ENCODE measurements at regions not wholly inside any gene's neighbourhood (a gene's known extent, or its start where the extent isn't known, plus 50 kb on each side); places are given as distances from the start of the nearest gene placed in this dataset.

- Mint-ChIP-seq H3K9me3 (ENCODE audit: unreplicated experiment) (peaks cover 2% of the 10 kb centered on the region), H3K27me3 (ENCODE audit: unreplicated experiment) (no peaks in the 10 kb centered on the region), H3K4me1 (ENCODE audit: low read depth, unreplicated experiment) (peaks cover 5% of the 10 kb centered on the region), H3K36me3 (ENCODE audit: unreplicated experiment) (no peaks in the 10 kb centered on the region), H3K4me3 (ENCODE audit: unreplicated experiment) (no peak overlapping the region), H3K27ac (ENCODE audit: unreplicated experiment) (no peak overlapping the region)
- TF ChIP-seq CTCF (IDR thresholded peaks at IDR 0.05; ENCODE audit: partially characterized antibody, unreplicated experiment) = no peak
- no peak for DNase-seq
Observed at GRCh38 chr12:41719214-41719613, 425.5 kb downstream of the GXYLT1 start.

GRCh38 chr12:41715256-41715655 is 429.4 kb downstream of the GXYLT1 start:
- Mint-ChIP-seq H3K27me3 (ENCODE audit: unreplicated experiment) (no peaks in the 10 kb centered on the region), H3K36me3 (ENCODE audit: unreplicated experiment) (no peaks in the 10 kb centered on the region), H3K4me3 (ENCODE audit: unreplicated experiment) (no peak overlapping the region), H3K4me1 (ENCODE audit: low read depth, unreplicated experiment) (peaks cover 5% of the 10 kb centered on the region), H3K9me3 (ENCODE audit: unreplicated experiment) (peaks cover 2% of the 10 kb centered on the region), H3K27ac (ENCODE audit: unreplicated experiment) (no peak overlapping the region)
- TF ChIP-seq CTCF (IDR thresholded peaks at IDR 0.05; ENCODE audit: partially characterized antibody, unreplicated experiment) = no peak
- DNase-seq = no peak

GRCh38 chr12:41709463-41710285 is 435.0 kb downstream of the GXYLT1 start:
- no peak overlapping the region for H3K27ac Mint-ChIP-seq (ENCODE audit: unreplicated experiment)
- no peaks in the 10 kb centered on the region for H3K27me3 Mint-ChIP-seq (ENCODE audit: unreplicated experiment)
- H3K4me1 Mint-ChIP-seq (ENCODE audit: low read depth, unreplicated experiment) = peaks cover 1% of the 10 kb centered on the region
- no peak for TF ChIP-seq CTCF (IDR thresholded peaks at IDR 0.05; ENCODE audit: partially characterized antibody, unreplicated experiment)
- DNase-seq = no peak
- H3K36me3 Mint-ChIP-seq (ENCODE audit: unreplicated experiment) = no peaks in the 10 kb centered on the region
- no peak overlapping the region for H3K4me3 Mint-ChIP-seq (ENCODE audit: unreplicated experiment)
- no peaks in the 10 kb centered on the region for H3K9me3 Mint-ChIP-seq (ENCODE audit: unreplicated experiment)

GRCh38 chr12:41709012-41709411 is 435.7 kb downstream of the GXYLT1 start:
- Mint-ChIP-seq H3K27ac (ENCODE audit: unreplicated experiment) (no peak overlapping the region), H3K4me1 (ENCODE audit: low read depth, unreplicated experiment) (peaks cover 1% of the 10 kb centered on the region), H3K9me3 (ENCODE audit: unreplicated experiment) (no peaks in the 10 kb centered on the region), H3K36me3 (ENCODE audit: unreplicated experiment) (no peaks in the 10 kb centered on the region), H3K27me3 (ENCODE audit: unreplicated experiment) (no peaks in the 10 kb centered on the region), H3K4me3 (ENCODE audit: unreplicated experiment) (no peak overlapping the region)
- no peak for TF ChIP-seq CTCF (IDR thresholded peaks at IDR 0.05; ENCODE audit: partially characterized antibody, unreplicated experiment)
- DNase-seq = no peak

- no peaks in the 10 kb centered on the region for H3K27me3 Mint-ChIP-seq (ENCODE audit: unreplicated experiment)
- no peak for DNase-seq
- H3K9me3 Mint-ChIP-seq (ENCODE audit: unreplicated experiment) = no peaks in the 10 kb centered on the region
- H3K27ac Mint-ChIP-seq (ENCODE audit: unreplicated experiment) = no peak overlapping the region
- no peaks in the 10 kb centered on the region for H3K36me3 Mint-ChIP-seq (ENCODE audit: unreplicated experiment)
- H3K4me1 Mint-ChIP-seq (ENCODE audit: low read depth, unreplicated experiment) = peaks cover 1% of the 10 kb centered on the region
- H3K4me3 Mint-ChIP-seq (ENCODE audit: unreplicated experiment) = no peak overlapping the region
- TF ChIP-seq CTCF (IDR thresholded peaks at IDR 0.05; ENCODE audit: partially characterized antibody, unreplicated experiment) = no peak
Observed at GRCh38 chr12:41706376-41706775, 438.3 kb downstream of the GXYLT1 start.

All from glutamatergic neuron (in vitro differentiated cells).